B cell (primary cell): ENCODE measurements at regions not wholly inside any gene's neighbourhood (a gene's known extent, or its start where the extent isn't known, plus 50 kb on each side); places are given as distances from the start of the nearest gene placed in this dataset.

Experiments
- EZH2 ChIP-seq: IDR thresholded peaks from 2 replicates; pipeline ENCODE4 v1.6.1; 2012; ENCODE audit warnings: borderline replicate concordance, low read depth, mild to moderate bottlenecking, moderate library complexity, low read length; ENCODE audit not compliant: insufficient read depth, poor library complexity, severe bottlenecking
- TF ChIP-seq, protein P1 (sequence below): fragments of 200-600 bp; IDR thresholded peaks from one replicate; pipeline ENCODE4 v1.8.0; 2022; ENCODE audit warnings: antibody characterized with exemption, mild to moderate bottlenecking

DNA sequence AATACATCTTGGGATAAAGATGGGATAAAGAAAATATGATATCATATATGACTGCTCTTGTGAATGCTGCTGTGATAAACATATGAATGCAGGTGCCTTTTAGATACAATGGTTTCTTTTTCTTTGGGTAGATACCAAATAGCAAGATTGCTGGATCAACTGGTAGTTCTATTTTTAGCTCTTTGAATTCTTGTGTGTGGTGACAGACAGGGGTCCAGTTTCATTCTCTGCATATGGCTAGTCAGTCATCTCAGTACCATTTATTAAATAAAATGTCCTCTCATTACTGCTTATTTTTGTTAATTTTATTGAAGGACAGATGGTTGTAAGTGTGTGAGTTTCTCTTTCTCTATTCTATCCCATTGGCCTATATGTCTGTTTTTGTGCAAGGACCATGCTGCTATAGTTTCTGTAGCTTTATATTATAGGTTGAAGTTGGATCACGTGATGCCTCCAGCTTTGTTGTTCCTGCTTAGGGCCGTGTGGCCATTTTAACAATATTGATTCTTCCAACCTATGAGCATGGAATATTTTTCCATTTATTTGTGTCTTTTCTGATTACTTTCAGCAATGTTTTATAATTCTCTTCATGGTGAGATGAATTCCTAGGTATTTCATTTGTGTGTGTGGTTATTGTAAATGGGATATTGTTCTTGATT, 1089.8 kb upstream of the CADM2 start:
- TF ChIP-seq, protein P1, sequence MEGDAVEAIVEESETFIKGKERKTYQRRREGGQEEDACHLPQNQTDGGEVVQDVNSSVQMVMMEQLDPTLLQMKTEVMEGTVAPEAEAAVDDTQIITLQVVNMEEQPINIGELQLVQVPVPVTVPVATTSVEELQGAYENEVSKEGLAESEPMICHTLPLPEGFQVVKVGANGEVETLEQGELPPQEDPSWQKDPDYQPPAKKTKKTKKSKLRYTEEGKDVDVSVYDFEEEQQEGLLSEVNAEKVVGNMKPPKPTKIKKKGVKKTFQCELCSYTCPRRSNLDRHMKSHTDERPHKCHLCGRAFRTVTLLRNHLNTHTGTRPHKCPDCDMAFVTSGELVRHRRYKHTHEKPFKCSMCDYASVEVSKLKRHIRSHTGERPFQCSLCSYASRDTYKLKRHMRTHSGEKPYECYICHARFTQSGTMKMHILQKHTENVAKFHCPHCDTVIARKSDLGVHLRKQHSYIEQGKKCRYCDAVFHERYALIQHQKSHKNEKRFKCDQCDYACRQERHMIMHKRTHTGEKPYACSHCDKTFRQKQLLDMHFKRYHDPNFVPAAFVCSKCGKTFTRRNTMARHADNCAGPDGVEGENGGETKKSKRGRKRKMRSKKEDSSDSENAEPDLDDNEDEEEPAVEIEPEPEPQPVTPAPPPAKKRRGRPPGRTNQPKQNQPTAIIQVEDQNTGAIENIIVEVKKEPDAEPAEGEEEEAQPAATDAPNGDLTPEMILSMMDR = no peak
- TF ChIP-seq EZH2 = no peak
